Fibroblast of the aortic adventitia (primary cell): ENCODE measurements at regions not wholly inside any gene's neighbourhood (a gene's known extent, or its start where the extent isn't known, plus 50 kb on each side); places are given as distances from the start of the nearest gene placed in this dataset.

ENCODE experiments used
- DNase-seq: peaks from one replicate; pipeline ENCODE4 v3.0.0-alpha.2; 2010; ENCODE audit warnings: low read depth
- H3K4me3 ChIP-seq: 2 replicates; pipeline ENCODE4 v1.5.1; 2011; ENCODE audit warnings: low read depth, mild to moderate bottlenecking, control low read depth, low read length, moderate library complexity
- TF ChIP-seq, protein P1 (sequence below): IDR thresholded peaks from 2 replicates; pipeline ENCODE4 v1.5.1; 2011; ENCODE audit warnings: mild to moderate bottlenecking, low read length, control low read depth, inconsistent platforms; ENCODE audit not compliant: insufficient read depth

DNA sequence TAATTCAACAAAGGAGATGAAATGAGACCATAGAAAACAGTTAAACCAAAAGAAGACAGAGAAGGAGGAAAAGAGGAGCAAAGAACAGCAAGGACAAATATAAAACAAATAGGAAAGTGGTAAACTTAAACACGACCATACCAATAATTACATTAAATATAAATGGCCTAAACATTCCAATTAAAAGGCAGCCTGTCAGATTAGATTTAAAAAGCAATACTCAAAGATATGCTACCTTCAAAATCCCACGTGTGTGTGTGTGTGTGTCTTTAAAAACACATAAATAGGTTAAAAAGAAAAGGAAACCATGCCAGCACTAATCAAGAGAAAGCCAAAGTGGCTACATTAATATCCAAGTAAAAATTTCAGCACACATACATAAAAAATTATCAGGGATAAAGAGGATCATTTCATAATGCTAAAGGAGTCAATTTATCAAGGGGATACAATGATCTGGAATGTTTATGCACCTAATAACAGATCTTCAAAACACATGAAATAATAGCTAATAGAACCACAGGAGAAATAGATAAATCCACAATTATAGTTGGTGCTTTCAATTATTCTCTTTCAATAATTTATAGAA, 355.7 kb upstream of the POU3F1 start:
- TF ChIP-seq, protein P1, sequence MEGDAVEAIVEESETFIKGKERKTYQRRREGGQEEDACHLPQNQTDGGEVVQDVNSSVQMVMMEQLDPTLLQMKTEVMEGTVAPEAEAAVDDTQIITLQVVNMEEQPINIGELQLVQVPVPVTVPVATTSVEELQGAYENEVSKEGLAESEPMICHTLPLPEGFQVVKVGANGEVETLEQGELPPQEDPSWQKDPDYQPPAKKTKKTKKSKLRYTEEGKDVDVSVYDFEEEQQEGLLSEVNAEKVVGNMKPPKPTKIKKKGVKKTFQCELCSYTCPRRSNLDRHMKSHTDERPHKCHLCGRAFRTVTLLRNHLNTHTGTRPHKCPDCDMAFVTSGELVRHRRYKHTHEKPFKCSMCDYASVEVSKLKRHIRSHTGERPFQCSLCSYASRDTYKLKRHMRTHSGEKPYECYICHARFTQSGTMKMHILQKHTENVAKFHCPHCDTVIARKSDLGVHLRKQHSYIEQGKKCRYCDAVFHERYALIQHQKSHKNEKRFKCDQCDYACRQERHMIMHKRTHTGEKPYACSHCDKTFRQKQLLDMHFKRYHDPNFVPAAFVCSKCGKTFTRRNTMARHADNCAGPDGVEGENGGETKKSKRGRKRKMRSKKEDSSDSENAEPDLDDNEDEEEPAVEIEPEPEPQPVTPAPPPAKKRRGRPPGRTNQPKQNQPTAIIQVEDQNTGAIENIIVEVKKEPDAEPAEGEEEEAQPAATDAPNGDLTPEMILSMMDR: no peak
- DNase-seq: no peak
- H3K4me3 ChIP-seq: no peak overlapping the region

DNA sequence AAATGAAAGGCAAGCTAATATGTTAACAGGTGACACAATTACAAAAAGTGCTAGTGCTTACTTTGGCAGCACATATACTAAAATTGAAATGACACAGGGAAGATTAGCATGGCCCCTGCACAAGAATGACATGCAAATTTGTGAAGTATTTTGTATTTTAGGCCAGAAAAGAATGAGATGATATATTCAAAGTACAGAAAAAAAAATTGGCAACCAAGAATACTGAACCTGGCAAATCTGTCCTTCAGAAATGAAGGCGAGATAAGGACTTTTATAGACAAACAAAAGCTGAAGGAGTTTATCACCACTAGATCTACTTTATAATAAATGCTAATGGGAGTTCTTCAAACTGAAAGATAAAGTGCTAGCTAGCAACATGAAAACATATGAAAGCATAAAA, 350.0 kb upstream of the POU3F1 start:
- H3K4me3 ChIP-seq: no peak overlapping the region
- TF ChIP-seq, protein P1: no peak
- no peak for DNase-seq

GRCh38 chr1:38394303-38394702, 347.7 kb upstream of the POU3F1 start:
- TF ChIP-seq, protein P1: no peak
- no peak for DNase-seq
- no peak overlapping the region for H3K4me3 ChIP-seq

DNA sequence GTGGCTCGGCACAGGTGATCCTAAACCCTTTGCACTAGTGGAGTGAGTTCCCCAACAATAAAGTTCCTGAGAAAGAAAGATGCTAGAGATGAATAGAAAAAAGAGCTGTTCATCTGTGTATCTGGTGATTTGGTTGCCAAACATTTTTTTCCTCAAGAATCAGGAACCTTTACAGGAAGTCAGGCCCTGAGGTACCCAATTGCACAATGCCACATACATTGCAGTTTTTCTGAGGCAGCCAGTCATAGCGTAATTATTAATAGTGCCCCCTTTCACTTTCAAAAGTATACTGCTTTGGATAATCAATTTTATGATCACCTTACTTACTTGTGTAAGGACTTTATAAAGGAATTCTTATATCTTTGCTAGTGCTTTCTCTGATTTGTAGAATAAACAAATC, 346.3 kb upstream of the POU3F1 start:
- no peak for DNase-seq
- TF ChIP-seq, protein P1: no peak
- no peak overlapping the region for H3K4me3 ChIP-seq

- no peak for DNase-seq
- TF ChIP-seq, protein P1: no peak
- H3K4me3 ChIP-seq: no peak overlapping the region
These were observed 334.7 kb upstream of the POU3F1 start for GRCh38 chr1:38381256-38381655.

DNA sequence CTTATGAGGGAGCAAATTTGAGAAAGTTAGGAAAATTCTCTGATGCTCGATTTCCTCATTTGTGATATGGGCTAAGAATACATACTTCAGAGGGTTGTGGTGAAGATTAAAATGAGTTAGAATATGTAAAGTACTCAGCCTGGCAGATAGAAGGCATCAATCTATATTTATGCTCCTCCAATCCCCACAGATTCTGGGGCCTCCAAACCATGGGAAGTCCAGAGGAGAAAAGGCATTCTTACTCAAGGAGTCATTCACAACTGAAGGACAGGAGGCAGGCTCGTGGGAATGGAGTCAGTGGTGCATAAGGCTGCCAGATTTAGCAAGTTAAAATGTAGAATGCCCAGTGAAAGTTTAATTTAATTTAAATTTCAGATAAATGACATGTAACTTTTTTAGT, 330.0 kb upstream of the POU3F1 start:
- TF ChIP-seq, protein P1: no peak
- DNase-seq: no peak
- no peak overlapping the region for H3K4me3 ChIP-seq

GRCh38 chr1:38375035-38375434, 328.4 kb upstream of the POU3F1 start:
- no peak for DNase-seq
- H3K4me3 ChIP-seq: no peak overlapping the region
- TF ChIP-seq, protein P1: no peak
